ENCODE measurements at regions not wholly inside any gene's neighbourhood (a gene's known extent, or its start where the extent isn't known, plus 50 kb on each side); places are given as distances from the start of the nearest gene placed in this dataset.

DNA sequence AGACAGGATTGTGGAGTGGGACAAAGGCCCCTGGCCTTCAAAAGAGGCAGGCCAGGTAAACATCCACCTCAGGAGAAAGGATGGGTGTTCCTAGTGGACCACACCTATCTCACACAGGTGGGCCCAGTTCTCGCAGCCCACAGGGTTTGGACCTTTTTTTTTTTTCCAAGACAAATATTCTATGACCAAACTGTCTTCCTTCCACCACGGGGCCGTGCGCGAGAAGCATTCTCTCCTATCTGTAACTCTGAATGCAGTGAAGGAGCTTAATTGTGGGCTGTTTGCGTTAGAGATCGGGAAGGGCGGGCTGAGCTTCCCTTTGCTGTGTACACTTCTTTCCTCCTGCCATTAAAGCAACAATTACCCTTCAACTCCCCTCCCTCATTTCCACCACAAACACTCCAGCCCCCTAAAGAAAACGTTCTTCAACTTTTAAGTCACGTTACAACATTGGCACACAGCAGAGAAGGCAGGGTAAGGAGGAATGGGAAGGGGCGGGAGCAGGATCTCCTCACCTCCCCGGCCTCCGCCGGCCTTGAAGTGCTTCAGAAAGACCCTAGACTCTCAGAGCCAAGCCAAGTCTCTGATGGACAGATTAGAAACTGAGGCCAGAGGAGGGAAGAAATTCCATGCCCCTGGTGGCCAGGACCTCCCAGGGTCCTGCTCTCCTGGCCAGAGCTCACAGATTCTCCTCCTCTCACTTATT lies 238.4 kb downstream of the BUD13 start:
- Mint-ChIP-seq H3K27me3 (peaks cover 11% of the 10 kb centered on the region), H3K27ac (no peak overlapping the region), H3K9me3 (no peaks in the 10 kb centered on the region), H3K36me3 (ENCODE audit: low read depth) (no peaks in the 10 kb centered on the region), H3K4me3 (no peak overlapping the region), H3K4me1 (no peaks in the 10 kb centered on the region)
- no peak for DNase-seq
- ChIA-PET POLR2A (no interaction called here), CTCF (no interaction called here)

DNA sequence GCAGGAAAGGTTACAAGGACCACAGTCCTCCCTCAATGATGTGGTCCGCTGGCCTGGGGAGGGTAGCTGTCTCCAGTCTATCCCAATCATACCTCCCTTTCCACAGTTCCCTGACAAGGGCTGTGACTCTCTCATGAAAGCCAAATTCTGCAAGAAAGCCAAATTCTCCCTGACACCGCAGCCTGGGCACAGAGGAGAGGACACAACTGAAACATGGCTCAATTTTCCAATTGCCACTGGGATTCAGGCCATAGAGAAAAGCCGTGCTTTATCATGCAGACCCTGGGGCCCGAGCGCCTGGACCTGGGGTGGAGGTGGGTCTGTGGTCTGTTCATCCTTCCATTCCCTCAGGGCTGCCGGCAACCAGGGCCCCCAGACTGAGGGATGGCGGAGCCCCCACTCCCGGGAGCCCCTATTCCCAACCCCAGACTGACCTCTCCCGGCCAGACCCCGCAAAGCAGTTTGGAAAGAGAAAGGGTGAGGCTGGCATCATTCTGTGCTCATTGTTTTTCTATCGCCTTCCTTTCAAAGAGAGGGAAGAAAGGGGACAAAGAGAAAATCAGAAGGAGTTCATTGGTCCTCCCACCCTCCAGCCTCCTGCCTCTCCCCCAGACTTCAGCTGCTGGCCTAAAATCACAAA lies 239.5 kb downstream of the BUD13 start:
- peaks cover 12% of the 10 kb centered on the region for H3K27me3 Mint-ChIP-seq

DNA sequence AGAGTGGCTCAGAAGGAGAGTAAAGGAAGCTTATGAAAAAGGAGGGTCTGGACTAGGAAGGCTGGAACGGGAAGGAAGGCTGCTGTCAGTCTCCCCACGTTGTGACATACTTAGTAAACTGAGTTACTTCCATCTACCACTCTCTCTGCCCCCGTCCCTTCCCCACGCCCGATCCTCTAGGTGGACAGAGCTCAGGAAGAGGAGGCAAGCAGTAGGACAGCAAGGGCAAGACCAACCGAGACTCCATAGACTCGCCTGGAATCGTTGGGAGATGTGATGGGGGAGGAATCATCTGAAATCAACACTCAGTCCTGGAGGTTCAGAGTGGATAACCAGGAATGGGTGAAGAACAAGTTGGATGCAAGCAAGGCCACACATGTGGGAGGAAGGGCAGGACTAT lies 240.7 kb downstream of the BUD13 start:
- no peak overlapping the region for H3K4me3 Mint-ChIP-seq
- H3K4me1 Mint-ChIP-seq, result no peaks in the 10 kb centered on the region
- no peak overlapping the region for H3K27ac Mint-ChIP-seq
- POLR2A ChIA-PET, result no interaction called here
- DNase-seq, result no peak
- CTCF ChIA-PET, result no interaction called here
- no peaks in the 10 kb centered on the region for H3K9me3 Mint-ChIP-seq
- no peaks in the 10 kb centered on the region for H3K36me3 Mint-ChIP-seq (ENCODE audit: low read depth)
- peaks cover 12% of the 10 kb centered on the region for H3K27me3 Mint-ChIP-seq

More for the DNA sequence above, 239.5 kb downstream of the BUD13 start:
- H3K4me3 Mint-ChIP-seq, result no peak overlapping the region
- ChIA-PET CTCF (no interaction called here), POLR2A (no interaction called here)
- no peaks in the 10 kb centered on the region for H3K9me3 Mint-ChIP-seq
- no peaks in the 10 kb centered on the region for H3K4me1 Mint-ChIP-seq
- H3K36me3 Mint-ChIP-seq (ENCODE audit: low read depth), result no peaks in the 10 kb centered on the region
- no peak overlapping the region for H3K27ac Mint-ChIP-seq
- no peak for DNase-seq

DNA sequence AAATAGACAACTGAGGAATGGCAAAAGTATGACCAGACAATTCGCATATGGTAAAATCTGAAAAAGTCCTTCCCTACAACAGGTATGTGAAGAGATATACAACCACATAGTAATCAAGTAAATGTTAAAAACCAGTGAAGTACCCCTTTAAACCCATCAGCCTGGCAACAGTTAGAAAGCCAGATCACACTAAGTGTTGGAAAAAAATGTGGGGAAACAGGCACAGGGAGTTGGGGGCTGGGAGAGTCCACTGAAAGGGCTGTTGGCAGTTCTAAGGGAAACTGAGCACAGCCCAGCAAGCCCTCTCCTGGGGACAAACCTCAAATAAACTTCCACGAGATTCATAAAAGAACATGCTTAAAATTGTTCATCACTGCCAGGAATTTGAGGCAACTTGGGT lies 242.1 kb downstream of the BUD13 start:
- H3K36me3 Mint-ChIP-seq (ENCODE audit: low read depth), result no peaks in the 10 kb centered on the region
- POLR2A ChIA-PET, result no interaction called here
- DNase-seq, result no peak
- peaks cover 12% of the 10 kb centered on the region for H3K27me3 Mint-ChIP-seq
- CTCF ChIA-PET, result no interaction called here
- no peaks in the 10 kb centered on the region for H3K4me1 Mint-ChIP-seq
- H3K4me3 Mint-ChIP-seq, result no peak overlapping the region
- no peaks in the 10 kb centered on the region for H3K9me3 Mint-ChIP-seq
- H3K27ac Mint-ChIP-seq, result no peak overlapping the region

DNA sequence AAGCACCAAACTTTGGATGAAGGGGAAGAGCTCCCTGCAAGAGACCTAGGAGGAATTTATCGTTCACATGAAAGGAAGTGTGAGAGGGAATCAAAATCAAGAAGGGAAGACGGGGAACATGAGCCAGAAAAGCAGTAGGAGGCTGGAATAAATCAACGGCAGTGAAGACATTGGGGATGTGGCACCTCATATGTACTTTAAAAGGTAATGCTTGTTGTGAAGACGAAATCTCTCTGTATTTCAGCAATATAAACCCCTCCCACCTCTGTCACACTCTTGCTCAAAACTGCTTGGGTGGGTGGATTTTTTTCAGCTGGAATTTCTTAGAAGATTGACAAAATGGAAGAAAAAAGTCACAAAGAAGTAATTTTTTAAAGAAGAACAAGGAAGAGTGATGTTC lies 243.5 kb downstream of the BUD13 start:
- Mint-ChIP-seq H3K27me3 (peaks cover 12% of the 10 kb centered on the region), H3K36me3 (ENCODE audit: low read depth) (no peaks in the 10 kb centered on the region), H3K4me1 (no peaks in the 10 kb centered on the region), H3K27ac (no peak overlapping the region), H3K9me3 (no peaks in the 10 kb centered on the region), H3K4me3 (no peak overlapping the region)
- DNase-seq, result no peak
- POLR2A ChIA-PET, result no interaction called here
- CTCF ChIA-PET, result interaction anchor here (0.6 kb wide), 1 partner anchor 540 kb away, joined by 3 read pairs; no protein-coding TSS in a partner anchor

DNA sequence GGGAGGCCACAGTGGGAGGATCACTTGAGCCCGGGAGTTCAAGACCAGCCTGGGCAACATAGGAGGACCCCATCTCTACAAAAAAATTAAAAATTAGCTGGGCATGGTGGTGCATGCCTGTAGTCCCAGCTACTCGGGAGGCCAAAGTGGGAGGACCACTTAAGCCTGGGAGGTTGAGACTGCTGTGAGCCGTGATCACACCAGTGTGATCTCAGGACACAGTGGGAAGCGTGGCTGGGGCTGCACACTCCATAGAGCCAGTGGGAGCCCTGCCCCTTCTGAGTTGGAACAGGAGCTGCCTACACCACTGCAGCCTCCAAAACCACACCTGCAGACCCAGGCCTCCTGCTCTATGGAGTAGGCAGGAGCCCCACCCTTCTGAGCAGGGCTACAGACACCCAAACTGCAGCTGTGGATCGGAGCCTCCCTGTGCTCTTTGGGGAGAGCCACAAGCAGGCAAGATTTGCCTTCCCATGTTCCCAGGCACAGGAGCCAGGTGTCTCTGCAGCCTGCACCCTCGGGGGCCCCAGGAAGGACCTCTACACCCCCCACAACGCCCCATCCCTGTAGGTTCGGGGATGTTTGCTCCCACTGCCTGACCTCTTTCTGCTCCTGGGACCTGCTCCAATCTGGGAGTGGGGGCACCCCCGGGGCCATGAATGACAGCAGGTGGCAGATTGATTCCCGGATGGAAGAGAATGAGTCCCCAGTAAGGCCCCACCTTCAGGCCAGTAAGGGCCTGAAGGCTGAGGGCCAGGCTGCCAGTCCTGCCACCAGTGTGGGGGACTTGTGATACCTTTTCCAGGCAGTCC lies 245.4 kb downstream of the BUD13 start:
- H3K27ac Mint-ChIP-seq, result no peak overlapping the region
- POLR2A ChIA-PET, result no interaction called here
- no peaks in the 10 kb centered on the region for H3K9me3 Mint-ChIP-seq
- DNase-seq, result no peak
- peaks cover 9% of the 10 kb centered on the region for H3K27me3 Mint-ChIP-seq
- no peaks in the 10 kb centered on the region for H3K36me3 Mint-ChIP-seq (ENCODE audit: low read depth)
- H3K4me3 Mint-ChIP-seq, result no peak overlapping the region
- CTCF ChIA-PET, result no interaction called here
- no peaks in the 10 kb centered on the region for H3K4me1 Mint-ChIP-seq

DNA sequence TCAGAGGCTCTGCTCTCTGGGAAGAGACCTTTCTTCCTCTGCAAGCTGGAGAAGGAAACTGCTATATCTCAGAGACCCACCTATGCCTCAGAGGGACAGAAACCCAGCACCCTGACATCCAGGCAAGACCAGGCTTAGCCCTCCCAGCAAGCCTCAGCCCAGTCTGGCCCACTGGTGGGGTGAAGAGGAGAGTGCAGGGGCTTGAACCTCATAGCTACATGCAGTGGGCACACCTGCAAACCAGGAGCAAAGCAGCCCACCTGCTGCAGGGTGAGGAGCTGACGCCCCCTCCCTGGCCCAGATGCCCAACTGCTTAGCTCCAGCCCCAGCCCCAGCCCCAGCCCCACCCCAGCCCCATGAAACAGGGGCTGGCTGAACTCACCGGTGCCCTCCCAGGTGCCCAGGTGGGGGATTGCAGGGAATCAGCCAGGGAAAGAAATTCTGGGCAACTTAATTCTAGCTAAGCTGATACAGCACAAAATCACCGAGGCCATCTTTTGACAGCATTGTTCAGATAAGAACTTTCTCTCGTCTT lies 246.8 kb downstream of the BUD13 start:
- Mint-ChIP-seq H3K4me1 (no peaks in the 10 kb centered on the region), H3K27me3 (peaks cover 13% of the 10 kb centered on the region), H3K4me3 (no peak overlapping the region), H3K36me3 (ENCODE audit: low read depth) (no peaks in the 10 kb centered on the region), H3K27ac (no peak overlapping the region), H3K9me3 (no peaks in the 10 kb centered on the region)
- DNase-seq, result no peak
- CTCF ChIA-PET, result no interaction called here
- POLR2A ChIA-PET, result no interaction called here

DNA sequence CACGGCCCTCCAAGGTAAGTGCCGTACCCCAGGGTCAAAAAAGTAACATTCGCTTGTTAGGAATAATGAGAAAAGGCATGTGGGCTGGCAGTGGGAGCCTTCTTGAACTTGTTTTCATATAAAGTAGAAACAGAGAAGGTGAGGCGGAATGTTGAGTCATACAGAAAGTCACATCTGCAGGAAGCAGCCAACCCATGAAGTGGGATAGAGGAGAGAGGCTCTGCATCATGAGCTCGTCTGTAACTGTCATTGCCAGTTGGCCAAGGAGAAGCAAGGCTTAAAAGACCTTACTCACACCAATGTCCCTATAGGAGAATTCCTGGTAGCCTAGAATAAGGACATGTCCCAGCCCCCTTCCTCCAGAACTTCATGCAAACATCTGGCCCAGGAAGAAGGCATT lies 253.3 kb downstream of the BUD13 start:
- Mint-ChIP-seq H3K36me3 (ENCODE audit: low read depth) (no peaks in the 10 kb centered on the region), H3K27me3 (peaks cover 8% of the 10 kb centered on the region), H3K27ac (no peak overlapping the region), H3K9me3 (no peaks in the 10 kb centered on the region), H3K4me1 (no peaks in the 10 kb centered on the region), H3K4me3 (no peak overlapping the region)
- POLR2A ChIA-PET, result interaction anchor here (0.7 kb wide), 1 partner anchor 18 kb away, joined by 3 read pairs; no protein-coding TSS in a partner anchor
- CTCF ChIA-PET, result no interaction called here
- DNase-seq, result no peak

DNA sequence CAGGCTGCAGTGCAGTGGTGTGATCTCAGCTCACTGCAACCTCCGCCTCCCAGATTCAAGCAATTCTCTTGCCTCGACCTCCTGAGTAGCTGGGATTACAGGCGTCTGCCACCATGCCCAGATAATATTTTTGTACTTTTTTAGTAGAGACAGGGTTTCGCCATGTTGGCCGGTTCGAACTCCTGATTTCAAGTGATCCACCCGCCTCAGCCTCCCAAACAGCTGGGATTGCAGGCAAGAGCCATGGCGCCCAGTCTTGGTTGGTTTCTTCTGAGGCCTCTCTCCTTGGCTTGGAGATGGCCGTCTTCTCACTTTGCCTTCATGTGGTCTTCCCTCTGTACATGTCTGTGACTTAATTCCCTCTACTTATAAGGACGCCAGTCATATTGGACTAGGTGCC lies 254.6 kb downstream of the BUD13 start:
- DNase-seq, result no peak
- no peaks in the 10 kb centered on the region for H3K36me3 Mint-ChIP-seq (ENCODE audit: low read depth)
- CTCF ChIA-PET, result no interaction called here
- H3K27ac Mint-ChIP-seq, result no peak overlapping the region
- H3K9me3 Mint-ChIP-seq, result no peaks in the 10 kb centered on the region
- no peak overlapping the region for H3K4me3 Mint-ChIP-seq
- H3K27me3 Mint-ChIP-seq, result peaks cover 8% of the 10 kb centered on the region
- POLR2A ChIA-PET, result no interaction called here
- H3K4me1 Mint-ChIP-seq, result no peaks in the 10 kb centered on the region

DNA sequence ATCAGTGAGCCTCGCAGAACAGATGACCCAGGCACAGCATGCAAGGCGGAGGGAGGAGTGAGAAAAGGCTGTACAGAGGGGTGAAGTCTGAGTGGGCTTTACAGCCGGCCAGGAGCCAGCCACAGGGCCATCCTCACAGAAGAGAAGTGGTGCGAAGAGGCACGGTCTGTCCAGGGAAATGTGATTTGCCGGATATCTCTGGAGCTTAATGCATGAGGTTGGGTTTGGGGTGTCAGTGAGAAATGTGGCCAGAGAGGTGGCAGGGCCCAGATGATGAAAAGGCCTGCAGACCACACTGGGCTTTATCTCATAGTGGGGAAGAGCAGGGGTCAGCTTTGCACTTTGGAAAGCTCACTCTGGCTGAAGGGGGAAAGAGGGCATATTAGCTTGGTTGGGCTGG lies 255.2 kb downstream of the BUD13 start:
- DNase-seq, result no peak
- CTCF ChIA-PET, result no interaction called here
- POLR2A ChIA-PET, result no interaction called here
- Mint-ChIP-seq H3K27me3 (peaks cover 8% of the 10 kb centered on the region), H3K27ac (no peak overlapping the region), H3K9me3 (no peaks in the 10 kb centered on the region), H3K4me3 (no peak overlapping the region), H3K4me1 (no peaks in the 10 kb centered on the region), H3K36me3 (ENCODE audit: low read depth) (no peaks in the 10 kb centered on the region)

DNA sequence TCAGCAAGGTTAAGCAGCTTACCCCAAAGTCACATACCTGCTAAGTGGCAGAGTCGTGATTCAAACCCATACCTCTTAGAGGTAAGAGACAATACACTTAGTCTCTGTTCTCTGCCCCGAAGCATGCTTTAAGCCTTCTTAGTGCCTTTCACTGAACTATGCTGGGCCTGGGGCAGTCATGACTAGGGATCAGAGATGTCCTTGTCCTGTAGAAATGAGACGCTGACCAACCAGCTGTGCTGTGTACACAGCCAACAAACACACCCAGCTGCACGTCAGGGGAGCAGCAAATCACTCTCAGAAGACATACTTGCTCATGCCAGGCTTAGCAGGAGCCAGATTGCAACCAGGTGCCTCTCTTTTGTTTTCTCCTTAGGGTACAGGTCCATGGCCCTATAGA lies 255.7 kb downstream of the BUD13 start:
- Mint-ChIP-seq H3K27ac (no peak overlapping the region), H3K4me3 (no peak overlapping the region), H3K9me3 (no peaks in the 10 kb centered on the region), H3K4me1 (no peaks in the 10 kb centered on the region), H3K27me3 (peaks cover 3% of the 10 kb centered on the region), H3K36me3 (ENCODE audit: low read depth) (no peaks in the 10 kb centered on the region)
- CTCF ChIA-PET, result no interaction called here
- DNase-seq, result no peak
- POLR2A ChIA-PET, result no interaction called here

DNA sequence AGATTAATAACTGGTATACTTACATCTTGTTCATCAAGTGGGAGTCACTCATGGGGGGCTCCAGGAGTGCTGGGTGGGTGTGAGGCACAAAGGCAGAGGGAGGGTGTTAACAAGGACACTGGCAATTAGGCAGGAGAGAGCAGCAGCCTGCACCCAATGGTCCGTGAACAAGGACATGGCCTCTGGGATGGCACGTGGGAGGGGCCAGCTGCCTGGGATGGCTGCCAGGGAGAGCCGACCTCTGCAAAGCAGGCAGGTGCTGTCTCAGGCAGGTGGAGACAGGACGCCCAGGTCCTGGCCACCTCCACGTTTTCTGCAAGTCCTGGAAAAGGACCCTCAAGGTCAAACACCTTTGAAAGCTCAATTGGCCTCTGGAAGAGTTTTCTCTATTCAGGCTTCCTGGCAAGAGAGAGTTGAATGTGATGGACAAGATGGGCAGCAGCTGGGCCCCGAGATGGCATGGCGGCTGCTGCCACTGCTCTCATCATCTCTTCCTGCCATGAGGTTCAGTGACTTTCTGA lies 257.1 kb downstream of the BUD13 start:
- ChIA-PET POLR2A (no interaction called here), CTCF (no interaction called here)
- peaks cover 2% of the 10 kb centered on the region for H3K27me3 Mint-ChIP-seq
- no peak for DNase-seq
- no peaks in the 10 kb centered on the region for H3K36me3 Mint-ChIP-seq (ENCODE audit: low read depth)
- H3K4me3 Mint-ChIP-seq, result no peak overlapping the region
- no peak overlapping the region for H3K27ac Mint-ChIP-seq
- H3K9me3 Mint-ChIP-seq, result no peaks in the 10 kb centered on the region
- no peaks in the 10 kb centered on the region for H3K4me1 Mint-ChIP-seq

DNA sequence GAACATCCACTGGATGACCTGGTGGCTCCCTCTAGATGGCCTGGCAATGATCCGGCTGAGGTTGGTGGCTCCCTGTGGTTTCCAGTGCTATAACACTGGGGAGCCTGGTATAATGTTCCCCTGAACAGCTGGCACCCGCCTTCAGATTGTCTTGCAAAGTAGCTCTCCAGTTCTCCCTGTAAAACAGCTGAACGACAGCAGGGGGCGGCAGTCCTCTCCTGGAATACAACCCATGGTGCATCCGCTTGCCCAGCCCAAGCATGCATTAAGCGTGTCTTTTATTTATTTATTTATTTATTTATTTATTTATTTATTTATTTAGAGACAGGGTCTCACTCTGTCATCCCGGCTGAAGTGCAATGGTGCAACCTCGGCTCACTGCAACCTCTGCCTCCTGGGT lies 258.9 kb downstream of the BUD13 start:
- DNase-seq, result peak; percentile 16
- no peak overlapping the region for H3K4me3 Mint-ChIP-seq
- H3K27me3 Mint-ChIP-seq, result no peaks in the 10 kb centered on the region
- ChIA-PET POLR2A (no interaction called here), CTCF (interaction anchor here (0.6 kb wide), 1 partner anchor 48 kb away, joined by 3 read pairs; no protein-coding TSS in a partner anchor)
- H3K27ac Mint-ChIP-seq, result no peak overlapping the region
- no peaks in the 10 kb centered on the region for H3K4me1 Mint-ChIP-seq
- H3K9me3 Mint-ChIP-seq, result no peaks in the 10 kb centered on the region
- no peaks in the 10 kb centered on the region for H3K36me3 Mint-ChIP-seq (ENCODE audit: low read depth)

All from activated CD4-positive, alpha-beta T cell treated with anti-CD3 and anti-CD28 coated beads, Interleukin-2, amount 10 ng/mL, durations not matched to agents 7 days and 5 days (primary cell).